ENCODE measurements at regions not wholly inside any gene's neighbourhood (a gene's known extent, or its start where the extent isn't known, plus 50 kb on each side); places are given as distances from the start of the nearest gene placed in this dataset.
"Not testable (repeated sequence)": the region's sequence is repeated elsewhere in the genome, so short reads cannot be mapped to it uniquely, and the experiment has no call there.

DNA sequence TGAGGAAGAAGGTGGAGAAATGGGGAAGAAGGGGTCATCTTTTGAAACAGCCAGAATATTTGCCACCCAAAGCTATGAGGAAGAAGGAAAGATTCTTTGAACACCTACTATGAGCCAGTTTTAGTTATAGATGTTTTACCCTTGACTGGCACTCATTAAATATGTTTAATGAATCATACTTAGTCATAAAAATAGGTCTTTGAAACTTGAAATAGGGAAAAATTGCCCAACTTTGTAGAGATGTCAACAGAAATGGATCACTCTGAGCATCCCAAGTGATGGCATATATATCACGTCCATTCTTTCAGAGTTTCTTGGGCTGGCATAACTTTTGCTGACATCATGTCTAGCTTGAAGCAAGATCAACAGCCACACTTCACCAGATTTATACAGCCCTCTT is 263.5 kb downstream of the RPAP3 start:
- 78% methylated on average over 1 of the region's 1 CpG for WGBS
- DNase-seq (ENCODE audit: low spot score in 2 of 2), result no peak

GRCh38 chr12:47441490-47441889 is 264.3 kb downstream of the RPAP3 start:
- Histone ChIP-seq H3K4me1 (no peaks in the 10 kb centered on the region), H3K27ac (no peak overlapping the region), H3K36me3 (no peaks in the 10 kb centered on the region), H3K4me3 (no peak overlapping the region), H3K27me3 (no peaks in the 10 kb centered on the region), H3K9me3 (peaks cover 8% of the 10 kb centered on the region)
- TF ChIP-seq, protein P1, sequence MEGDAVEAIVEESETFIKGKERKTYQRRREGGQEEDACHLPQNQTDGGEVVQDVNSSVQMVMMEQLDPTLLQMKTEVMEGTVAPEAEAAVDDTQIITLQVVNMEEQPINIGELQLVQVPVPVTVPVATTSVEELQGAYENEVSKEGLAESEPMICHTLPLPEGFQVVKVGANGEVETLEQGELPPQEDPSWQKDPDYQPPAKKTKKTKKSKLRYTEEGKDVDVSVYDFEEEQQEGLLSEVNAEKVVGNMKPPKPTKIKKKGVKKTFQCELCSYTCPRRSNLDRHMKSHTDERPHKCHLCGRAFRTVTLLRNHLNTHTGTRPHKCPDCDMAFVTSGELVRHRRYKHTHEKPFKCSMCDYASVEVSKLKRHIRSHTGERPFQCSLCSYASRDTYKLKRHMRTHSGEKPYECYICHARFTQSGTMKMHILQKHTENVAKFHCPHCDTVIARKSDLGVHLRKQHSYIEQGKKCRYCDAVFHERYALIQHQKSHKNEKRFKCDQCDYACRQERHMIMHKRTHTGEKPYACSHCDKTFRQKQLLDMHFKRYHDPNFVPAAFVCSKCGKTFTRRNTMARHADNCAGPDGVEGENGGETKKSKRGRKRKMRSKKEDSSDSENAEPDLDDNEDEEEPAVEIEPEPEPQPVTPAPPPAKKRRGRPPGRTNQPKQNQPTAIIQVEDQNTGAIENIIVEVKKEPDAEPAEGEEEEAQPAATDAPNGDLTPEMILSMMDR (IDR thresholded peaks at IDR 0.05), result no peak
- TF ChIP-seq POLR2AphosphoS5 (IDR thresholded peaks at IDR 0.05) (no peak), EP300 (IDR thresholded peaks at IDR 0.05) (no peak), POLR2A (IDR thresholded peaks at IDR 0.05) (no peak)
- 94% methylated on average over 1 of the region's 1 CpG for WGBS
- DNase-seq (ENCODE audit: low spot score in 2 of 2), result no peak

More for the DNA sequence above, 263.5 kb downstream of the RPAP3 start:
- H3K4me3 ChIP-seq, result no peak overlapping the region
- TF ChIP-seq, protein P1 (IDR thresholded peaks at IDR 0.05), result no peak
- TF ChIP-seq POLR2A (IDR thresholded peaks at IDR 0.05), result no peak
- TF ChIP-seq EP300 (IDR thresholded peaks at IDR 0.05), result no peak
- no peak for TF ChIP-seq POLR2AphosphoS5 (IDR thresholded peaks at IDR 0.05)
- H3K27ac ChIP-seq, result no peak overlapping the region
- H3K9me3 ChIP-seq, result peaks cover 8% of the 10 kb centered on the region
- H3K36me3 ChIP-seq, result no peaks in the 10 kb centered on the region
- no peaks in the 10 kb centered on the region for H3K4me1 ChIP-seq
- H3K27me3 ChIP-seq, result no peaks in the 10 kb centered on the region

- Histone ChIP-seq H3K4me3 (no peak overlapping the region), H3K27ac (no peak overlapping the region), H3K36me3 (no peaks in the 10 kb centered on the region), H3K27me3 (no peaks in the 10 kb centered on the region), H3K4me1 (no peaks in the 10 kb centered on the region), H3K9me3 (peaks cover 14% of the 10 kb centered on the region)
- WGBS, result 53% methylated on average over 1 of the region's 1 CpG
- TF ChIP-seq EP300 (IDR thresholded peaks at IDR 0.05), result no peak
- no peak for TF ChIP-seq POLR2AphosphoS5 (IDR thresholded peaks at IDR 0.05)
- no peak for TF ChIP-seq POLR2A (IDR thresholded peaks at IDR 0.05)
- TF ChIP-seq, protein P1 (IDR thresholded peaks at IDR 0.05), result no peak
- no peak for DNase-seq (ENCODE audit: low spot score in 2 of 2)
These were observed 267.7 kb downstream of the RPAP3 start for GRCh38 chr12:47438175-47438574.

GRCh38 chr12:47437570-47437969 is 268.3 kb downstream of the RPAP3 start:
- TF ChIP-seq POLR2AphosphoS5 (IDR thresholded peaks at IDR 0.05) (no peak), EP300 (IDR thresholded peaks at IDR 0.05) (no peak), POLR2A (IDR thresholded peaks at IDR 0.05) (no peak)
- TF ChIP-seq, protein P1 (IDR thresholded peaks at IDR 0.05), result no peak
- peaks cover 14% of the 10 kb centered on the region for H3K9me3 ChIP-seq
- no peaks in the 10 kb centered on the region for H3K27me3 ChIP-seq
- H3K4me1 ChIP-seq, result no peaks in the 10 kb centered on the region
- no peak overlapping the region for H3K4me3 ChIP-seq
- DNase-seq (ENCODE audit: low spot score in 2 of 2), result no peak
- H3K36me3 ChIP-seq, result no peaks in the 10 kb centered on the region
- H3K27ac ChIP-seq, result no peak overlapping the region

- Histone ChIP-seq H3K4me1 (no peaks in the 10 kb centered on the region), H3K36me3 (no peaks in the 10 kb centered on the region), H3K27me3 (no peaks in the 10 kb centered on the region), H3K27ac (no peak overlapping the region), H3K9me3 (peaks cover 7% of the 10 kb centered on the region), H3K4me3 (no peak overlapping the region)
- no peak for TF ChIP-seq EP300 (IDR thresholded peaks at IDR 0.05)
- TF ChIP-seq, protein P1 (IDR thresholded peaks at IDR 0.05), result no peak
- TF ChIP-seq POLR2A (IDR thresholded peaks at IDR 0.05), result no peak
- no peak for TF ChIP-seq POLR2AphosphoS5 (IDR thresholded peaks at IDR 0.05)
- no peak for DNase-seq (ENCODE audit: low spot score in 2 of 2)
These were observed 272.0 kb downstream of the RPAP3 start for GRCh38 chr12:47433876-47434275.

GRCh38 chr12:47426678-47427309 is 279.0 kb downstream of the RPAP3 start:
- H3K27me3 ChIP-seq, result not testable (repeated sequence)
- WGBS, result 86% methylated on average over 20 of the region's 21 CpGs

More at GRCh38 chr12:47426678-47427309, 279.0 kb downstream of the RPAP3 start:
- H3K36me3 ChIP-seq; DNase-seq (ENCODE audit: low spot score in 2 of 2); H3K4me3 ChIP-seq; H3K27ac ChIP-seq; H3K4me1 ChIP-seq; H3K9me3 ChIP-seq: not testable (repeated sequence)

All from suprapubic skin (tissue), 4 donors.